AG09309 (cell line): ENCODE measurements at regions not wholly inside any gene's neighbourhood (a gene's known extent, or its start where the extent isn't known, plus 50 kb on each side); places are given as distances from the start of the nearest gene placed in this dataset.
"Not testable (repeated sequence)": the region's sequence is repeated elsewhere in the genome, so short reads cannot be mapped to it uniquely, and the experiment has no call there.

Source experiments
- DNase-seq: peaks from one replicate; pipeline ENCODE4 v3.0.0-alpha.2; 2010; ENCODE audit warnings: low read depth
- H3K4me3 ChIP-seq: 2 replicates; pipeline ENCODE4 v1.5.1; 2011; ENCODE audit warnings: mild to moderate bottlenecking, low read depth, low read length, moderate library complexity; ENCODE audit not compliant: control insufficient read depth
- CTCF ChIP-seq: IDR thresholded peaks from 2 replicates; pipeline ENCODE4 v1.5.1; 2011; ENCODE audit warnings: mild to moderate bottlenecking, low read depth, low read length, inconsistent platforms; ENCODE audit not compliant: insufficient read depth, control insufficient read depth; ENCODE audit errors: missing control alignments

GRCh38 chr10:29214551-29214950 is 74.3 kb upstream of the LYZL1 start:
- no peak for TF ChIP-seq CTCF
- no peak overlapping the region for H3K4me3 ChIP-seq
- DNase-seq, result no peak

- DNase-seq, result no peak
- no peak overlapping the region for H3K4me3 ChIP-seq
- no peak for TF ChIP-seq CTCF
Observed at GRCh38 chr10:29217292-29217738, 71.6 kb upstream of the LYZL1 start.

GRCh38 chr10:29223326-29223725 is 65.5 kb upstream of the LYZL1 start:
- no peak overlapping the region for H3K4me3 ChIP-seq
- no peak for DNase-seq
- no peak for TF ChIP-seq CTCF

GRCh38 chr10:29224631-29225030 is 64.2 kb upstream of the LYZL1 start:
- no peak for DNase-seq
- no peak for TF ChIP-seq CTCF
- no peak overlapping the region for H3K4me3 ChIP-seq

GRCh38 chr10:29227201-29227600 is 61.7 kb upstream of the LYZL1 start:
- no peak for DNase-seq
- TF ChIP-seq CTCF, result no peak
- no peak overlapping the region for H3K4me3 ChIP-seq

- no peak for DNase-seq
- H3K4me3 ChIP-seq, result no peak overlapping the region
- no peak for TF ChIP-seq CTCF
Observed at GRCh38 chr10:29228562-29228961, 60.3 kb upstream of the LYZL1 start.

GRCh38 chr10:29229258-29229705 is 59.6 kb upstream of the LYZL1 start:
- no peak for TF ChIP-seq CTCF

GRCh38 chr10:29236910-29237309 is 52.0 kb upstream of the LYZL1 start:
- not testable (repeated sequence) for DNase-seq, H3K4me3 ChIP-seq

More at GRCh38 chr10:29229258-29229705, 59.6 kb upstream of the LYZL1 start:
- no peak overlapping the region for H3K4me3 ChIP-seq
- no peak for DNase-seq
